ENCODE measurements at regions not wholly inside any gene's neighbourhood (a gene's known extent, or its start where the extent isn't known, plus 50 kb on each side); places are given as distances from the start of the nearest gene placed in this dataset.
A peak's percentile ranks its signal among the peaks of the same experiment; 100 is the strongest.

DNA sequence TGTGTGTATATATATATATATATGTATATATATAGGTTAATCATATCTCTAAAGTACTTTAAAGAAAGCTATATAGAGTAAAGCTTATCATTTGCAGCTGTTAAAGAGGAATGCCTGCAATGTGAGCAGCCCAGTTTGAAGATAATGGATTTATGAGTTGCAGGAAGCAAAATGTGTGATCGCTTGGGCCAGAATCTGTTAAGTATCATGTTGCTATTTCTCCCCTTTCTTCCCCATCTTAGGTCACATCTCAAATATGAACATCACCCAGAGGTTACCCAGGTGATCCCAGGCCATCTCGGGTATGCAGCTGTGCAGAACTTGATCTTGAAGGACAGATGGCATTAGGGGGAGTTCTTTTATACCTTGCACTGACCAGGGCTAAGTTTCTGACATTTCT, 316.5 kb downstream of the MTX2 start:
- no peak overlapping the region for H2AFZ ChIP-seq (ENCODE audit: low read length)
- no peak overlapping the region for H3K4me2 ChIP-seq (ENCODE audit: low read depth, low read length)
- H4K20me1 ChIP-seq (ENCODE audit: insufficient read depth, low read length): no peaks in the 10 kb centered on the region
- in situ Hi-C loops (cut with HindIII; ENCODE audit: extremely low pct_ligation_motif_present, low pct_unique_long_range_greater_than_20kb) (no loop called here), intact Hi-C loops (cut with micrococcal nuclease; ENCODE audit: unreplicated experiment) (no loop called here)
- ATAC-seq: no peak
- no peak overlapping the region for H3K4me3 ChIP-seq (replicated peaks in 1 of 3; ENCODE audit: insufficient read depth in 1 of 3, low read depth in 2 of 3, low read length in 3 of 3)
- CTCF ChIA-PET (ENCODE audit: low intra/inter-chr PET ratio, low total read pairs): no interaction called here
- no peaks in the 10 kb centered on the region for H3K79me2 ChIP-seq (ENCODE audit: insufficient read depth, low read length)
- WGBS (ENCODE audit: low lambda C conversion rate): 17% methylated on average over 2 of the region's 2 CpGs
- H3K9ac ChIP-seq (ENCODE audit: insufficient read depth, low read depth, low read length): no peak overlapping the region
- peaks cover 8% of the 10 kb centered on the region; the same call in 1 of the 2 replicates for H3K4me1 ChIP-seq (ENCODE audit: insufficient read depth, low read length)
- H3K27me3 ChIP-seq (ENCODE audit: control insufficient read depth in 1 of 2, insufficient read depth in 2 of 2, low read length in 2 of 2): peaks cover 0 to 8% of the 10 kb centered on the region in 2 experiments; a peak in 1 of 5 replicates
- H3K27ac ChIP-seq (ENCODE audit: extremely low read length, insufficient read depth, low read length): no peak overlapping the region
- no peak for FAIRE-seq
- POLR2A ChIA-PET: no interaction called here
- H3K36me3 ChIP-seq (replicated peaks in 1 of 2; ENCODE audit: control insufficient read depth in 1 of 2, insufficient read depth in 2 of 2, low read length in 2 of 2): no peaks in the 10 kb centered on the region
- no peak for TF ChIP-seq ZNF616 (CRISPR knock-in tag; IDR thresholded peaks at IDR 0.05; ENCODE audit: low read depth)
- TF ChIP-seq MAZ (IDR thresholded peaks at IDR 0.05; ENCODE audit: borderline replicate concordance, low read depth, low read length): no peak
- no peak for TF ChIP-seq MAZ (CRISPR knock-in tag; IDR thresholded peaks at IDR 0.05; ENCODE audit: low read depth)
- no peaks in the 10 kb centered on the region for H3K9me3 ChIP-seq (ENCODE audit: low read length)
- BruUV-seq (replicated peaks): no TSS peak
- no peak for DNase-seq (ENCODE audit: low spot score)

DNA sequence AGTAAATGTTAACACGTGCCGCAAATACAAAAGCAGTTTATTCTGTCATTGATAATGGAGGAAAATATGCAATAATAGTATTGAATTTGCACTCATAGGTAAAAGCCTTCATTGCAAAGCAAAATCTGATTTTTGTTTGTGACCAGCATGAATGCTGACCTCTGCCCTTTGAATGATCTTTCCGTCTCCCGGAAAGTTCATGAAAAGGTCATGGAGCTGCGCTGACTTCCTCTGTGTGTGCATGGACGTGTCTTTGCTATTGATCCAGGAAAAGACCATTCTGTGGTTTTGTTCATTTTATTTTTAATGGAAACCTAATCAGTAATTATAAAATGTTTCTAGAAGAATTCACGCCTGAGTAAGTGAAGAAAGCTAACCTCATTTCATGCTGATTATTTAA, 320.0 kb downstream of the MTX2 start:
- no peaks in the 10 kb centered on the region for H3K79me2 ChIP-seq (ENCODE audit: insufficient read depth, low read length)
- ChIA-PET POLR2A (no interaction called here), CTCF (ENCODE audit: low intra/inter-chr PET ratio, low total read pairs) (no interaction called here)
- in situ Hi-C loops (cut with HindIII; ENCODE audit: extremely low pct_ligation_motif_present, low pct_unique_long_range_greater_than_20kb): no loop called here
- H3K27me3 ChIP-seq (ENCODE audit: control insufficient read depth in 1 of 2, insufficient read depth in 2 of 2, low read length in 2 of 2): peaks cover 0 to 7% of the 10 kb centered on the region in 2 experiments; a peak in 1 of 5 replicates
- DNase-seq (ENCODE audit: low spot score) (peak; percentile 6), ATAC-seq (no peak), FAIRE-seq (no peak)
- H3K4me1 ChIP-seq (ENCODE audit: insufficient read depth, low read length): peaks cover 8% of the 10 kb centered on the region; the same call in 1 of the 2 replicates
- intact Hi-C loops (cut with micrococcal nuclease; ENCODE audit: unreplicated experiment): no loop called here
- no peaks in the 10 kb centered on the region for H3K9me3 ChIP-seq (ENCODE audit: low read length)
- 32% methylated on average over 7 of the region's 7 CpGs for WGBS (ENCODE audit: low lambda C conversion rate)
- no peak overlapping the region for H3K27ac ChIP-seq (ENCODE audit: extremely low read length, insufficient read depth, low read length)
- no peak overlapping the region for H3K9ac ChIP-seq (ENCODE audit: insufficient read depth, low read depth, low read length)
- no peaks in the 10 kb centered on the region for H3K36me3 ChIP-seq (replicated peaks in 1 of 2; ENCODE audit: control insufficient read depth in 1 of 2, insufficient read depth in 2 of 2, low read length in 2 of 2)
- no peak overlapping the region for H3K4me2 ChIP-seq (ENCODE audit: low read depth, low read length)
- no peak overlapping the region for H3K4me3 ChIP-seq (replicated peaks in 1 of 3; ENCODE audit: insufficient read depth in 1 of 3, low read depth in 2 of 3, low read length in 3 of 3)
- H4K20me1 ChIP-seq (ENCODE audit: insufficient read depth, low read length): no peaks in the 10 kb centered on the region
- H2AFZ ChIP-seq (ENCODE audit: low read length): no peak overlapping the region
- no TSS peak for BruUV-seq (replicated peaks)
- TF ChIP-seq NRL (CRISPR knock-in tag; IDR thresholded peaks at IDR 0.05; ENCODE audit: borderline replicate concordance) (no peak), SALL1 (CRISPR knock-in tag; IDR thresholded peaks at IDR 0.05) (no peak), ZFP36L2 (CRISPR knock-in tag; IDR thresholded peaks at IDR 0.05) (no peak), MBNL3 (CRISPR knock-in tag; conservative IDR thresholded peaks at IDR 0.05) (no peak), ZNF644 (CRISPR knock-in tag; IDR thresholded peaks at IDR 0.05; ENCODE audit: low read depth) (no peak), NR2F6 (IDR thresholded peaks at IDR 0.05) (peak; percentile 60; the same call in 1 of the 2 replicates), NR2F6 (CRISPR knock-in tag; IDR thresholded peaks at IDR 0.05) (peak; percentile 65), SUZ12 (IDR thresholded peaks at IDR 0.05; ENCODE audit: low read depth, low read length) (no peak), RARA (CRISPR knock-in tag; IDR thresholded peaks at IDR 0.05) (peak; percentile 95), GABPA (IDR thresholded peaks at IDR 0.05; ENCODE audit: low read depth, low read length) (no peak), GABPA (CRISPR knock-in tag; IDR thresholded peaks at IDR 0.05; ENCODE audit: low read depth) (0 out of 2 replicates have a peak, but pooled peaks have one; percentile 20), ZC3H4 (CRISPR knock-in tag; IDR thresholded peaks at IDR 0.05; ENCODE audit: borderline replicate concordance) (no peak), CCDC6 (CRISPR knock-in tag; IDR thresholded peaks at IDR 0.05) (no peak), MED13 (CRISPR knock-in tag; IDR thresholded peaks at IDR 0.05) (no peak), PAX8 (CRISPR knock-in tag; IDR thresholded peaks at IDR 0.05; ENCODE audit: borderline replicate concordance) (no peak), NR2F1 (CRISPR knock-in tag; IDR thresholded peaks at IDR 0.05) (peak; percentile 41 to 48; a peak in 2 of 4 replicates), HNRNPL (IDR thresholded peaks at IDR 0.05; ENCODE audit: low read depth, low read length) (no peak), NR2F2 (IDR thresholded peaks at IDR 0.05; ENCODE audit: borderline replicate concordance, low read depth) (peak; percentile 43; the same call in 1 of the 2 replicates)
- TF ChIP-seq, protein P1, sequence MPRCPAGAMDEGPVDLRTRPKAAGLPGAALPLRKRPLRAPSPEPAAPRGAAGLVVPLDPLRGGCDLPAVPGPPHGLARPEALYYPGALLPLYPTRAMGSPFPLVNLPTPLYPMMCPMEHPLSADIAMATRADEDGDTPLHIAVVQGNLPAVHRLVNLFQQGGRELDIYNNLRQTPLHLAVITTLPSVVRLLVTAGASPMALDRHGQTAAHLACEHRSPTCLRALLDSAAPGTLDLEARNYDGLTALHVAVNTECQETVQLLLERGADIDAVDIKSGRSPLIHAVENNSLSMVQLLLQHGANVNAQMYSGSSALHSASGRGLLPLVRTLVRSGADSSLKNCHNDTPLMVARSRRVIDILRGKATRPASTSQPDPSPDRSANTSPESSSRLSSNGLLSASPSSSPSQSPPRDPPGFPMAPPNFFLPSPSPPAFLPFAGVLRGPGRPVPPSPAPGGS (CRISPR knock-in tag; IDR thresholded peaks at IDR 0.05): no peak

All from HepG2 (cell line).